Transverse colon (tissue), 4 donors: ENCODE measurements at regions not wholly inside any gene's neighbourhood (a gene's known extent, or its start where the extent isn't known, plus 50 kb on each side); places are given as distances from the start of the nearest gene placed in this dataset.

ENCODE experiments used
- DNase-seq: peaks from one replicate; pipeline ENCODE4 v3.0.0-alpha.2; 2019
- H3K27ac ChIP-seq, 4 donors: fragments of 200-600 bp; sonication (generic); 2 replicates each; pipeline ENCODE4 v1.5.1; 2016 to 2018; ENCODE audit warnings: inconsistent platforms in 4 of 4
- H3K27me3 ChIP-seq: fragments of 200-600 bp; sonication (generic); 2 replicates; pipeline ENCODE4 v1.5.1; 2017; ENCODE audit warnings: inconsistent platforms
- H3K36me3 ChIP-seq, 4 donors: fragments of 200-600 bp; sonication (generic); 2 replicates each; pipeline ENCODE4 v1.5.1; 2017 to 2019; ENCODE audit warnings: inconsistent platforms in 4 of 4
- H3K4me1 ChIP-seq, 4 donors: fragments of 200-600 bp; sonication (generic); 2 replicates each; pipeline ENCODE4 v1.5.1; 2017 to 2020; ENCODE audit warnings: inconsistent platforms in 4 of 4
- H3K4me3 ChIP-seq, 4 donors: fragments of 200-600 bp; sonication (generic); 1 replicate in 1 of 4; 2 replicates in 3 of 4; pipeline versions ENCODE4 v1.5.1 to v1.6.1; 2017 to 2019; ENCODE audit warnings: inconsistent platforms in 4 of 4
- H3K9me3 ChIP-seq, 2 donors: fragments of 200-600 bp; sonication (generic); 2 replicates each; pipeline ENCODE4 v1.5.1; 2017 to 2019; ENCODE audit warnings: inconsistent platforms in 2 of 2
- CTCF ChIP-seq, 5 experiments: fragments of 200-600 bp in 3 of 5; fragments of 450-650 bp in 2 of 5; sonication (generic) in 3 of 5; IDR thresholded peaks; 1 replicate in 2 of 5; 2 replicates in 3 of 5; pipeline ENCODE4 v1.5.1; 2016 to 2017; ENCODE audit warnings: antibody characterized with exemption in 5 of 5, inconsistent platforms in 3 of 5, mild to moderate bottlenecking in 2 of 5, moderate library complexity in 1 of 5
- EP300 ChIP-seq: sonication (generic); formaldehyde crosslinking; IDR thresholded peaks from one replicate; pipeline ENCODE4 v1.6.1; 2017; ENCODE audit warnings: antibody characterized with exemption, low read depth
- POLR2A ChIP-seq: fragments of 450-650 bp; IDR thresholded peaks from one replicate; pipeline ENCODE4 v1.6.1; 2016; ENCODE audit warnings: antibody characterized with exemption, mild to moderate bottlenecking, moderate library complexity
- POLR2AphosphoS5 ChIP-seq, 3 donors: sonication (generic); formaldehyde crosslinking; IDR thresholded peaks; one replicate each; pipeline ENCODE4 v1.6.1; 2016; ENCODE audit warnings: antibody characterized with exemption in 3 of 3
- WGBS, 2 donors: methylation state at CpG; one replicate each; pipeline ENCODE4 v1.1.5; 2018; ENCODE audit warnings: low coverage in 1 of 2; 5-methylcytosine and 5-hydroxymethylcytosine counted together
- in situ Hi-C, 4 donors: fragments of 200-750 bp; cut with MboI; loops; one replicate each; pipeline versions ENCODE4 v1.15.0 to v1.15.1; 2017; ENCODE audit warnings: low sequenced_read_pairs in 3 of 4, low pct_ligation_motif_present in 1 of 4, low pct_unique_long_range_greater_than_20kb in 1 of 4
- intact Hi-C: fragments of 100-400 bp; cut with DNase I; formaldehyde crosslinking; loops from one replicate; pipeline ENCODE4 v1.15.1; 2023; ENCODE audit warnings: low total_unique reads

GRCh38 chr2:198411936-198412335 is 607.5 kb downstream of the PLCL1 start:
- Histone ChIP-seq H3K9me3 (no peaks in the 10 kb centered on the region), H3K27ac (no peak overlapping the region), H3K27me3 (no peaks in the 10 kb centered on the region), H3K36me3 (no peaks in the 10 kb centered on the region), H3K4me1 (no peaks in the 10 kb centered on the region), H3K4me3 (no peak overlapping the region)
- intact Hi-C loops, result no loop called here
- DNase-seq, result no peak
- TF ChIP-seq EP300, result no peak
- TF ChIP-seq CTCF (IDR thresholded peaks at IDR 0.05), result no peak
- TF ChIP-seq POLR2AphosphoS5 (IDR thresholded peaks at IDR 0.05), result no peak
- TF ChIP-seq POLR2A, result no peak
- in situ Hi-C loops, result no loop called here
- 52 to 74% methylated on average over 2 of the region's 2 CpGs for WGBS, 2 donors

DNA sequence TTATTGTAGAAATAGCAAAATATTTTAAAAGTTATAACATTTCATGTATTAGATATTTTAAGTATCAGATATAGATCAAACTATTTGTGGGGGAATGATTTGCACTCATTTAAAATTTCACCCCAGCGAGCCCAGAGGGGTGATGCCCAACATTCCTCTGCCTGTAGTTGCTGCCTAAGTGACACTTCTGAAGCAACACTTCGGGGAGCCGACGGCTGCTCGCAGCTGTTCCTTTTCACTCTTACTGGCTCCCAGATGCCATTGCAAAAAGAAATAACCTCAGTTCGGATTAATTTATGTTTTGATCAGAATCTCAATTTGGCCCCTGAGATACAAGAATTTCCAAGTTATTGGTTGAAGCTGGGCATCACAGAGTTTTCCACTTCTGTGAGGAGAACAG is 603.8 kb downstream of the PLCL1 start:
- no peaks in the 10 kb centered on the region for H3K27me3 ChIP-seq
- 41 to 71% methylated on average over 3 to 6 of the region's 6 CpGs for WGBS, 2 donors
- H3K4me3 ChIP-seq, result no peak overlapping the region
- no peaks in the 10 kb centered on the region for H3K9me3 ChIP-seq
- H3K27ac ChIP-seq, result no peak overlapping the region
- no peak for DNase-seq
- no peaks in the 10 kb centered on the region for H3K4me1 ChIP-seq
- in situ Hi-C loops (no loop called here), intact Hi-C loops (no loop called here)
- TF ChIP-seq EP300, result no peak
- TF ChIP-seq POLR2AphosphoS5 (IDR thresholded peaks at IDR 0.05), result no peak
- no peak for TF ChIP-seq POLR2A
- no peak for TF ChIP-seq CTCF (IDR thresholded peaks at IDR 0.05)
- H3K36me3 ChIP-seq, result no peaks in the 10 kb centered on the region

DNA sequence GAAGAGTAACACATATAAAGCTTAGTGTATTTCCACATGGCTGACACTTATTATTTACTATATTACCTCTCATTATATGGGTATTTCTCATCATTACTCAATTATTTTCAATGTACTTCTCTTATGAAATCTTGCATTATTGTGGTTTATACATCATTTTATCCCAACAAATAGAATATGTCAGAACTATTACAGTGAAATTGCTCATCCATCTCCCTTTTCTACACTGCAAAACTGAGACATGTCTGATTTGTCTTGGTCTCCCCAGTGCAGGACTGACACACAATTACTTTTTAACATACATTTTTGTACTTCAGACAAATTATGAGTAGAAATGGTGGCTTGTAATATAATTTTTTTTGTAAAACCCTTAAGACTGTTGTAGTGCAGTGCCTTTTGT is 600.9 kb downstream of the PLCL1 start:
- H3K36me3 ChIP-seq, result no peaks in the 10 kb centered on the region
- no peak for TF ChIP-seq POLR2AphosphoS5 (IDR thresholded peaks at IDR 0.05)
- TF ChIP-seq POLR2A, result no peak
- TF ChIP-seq EP300, result no peak
- no peak for TF ChIP-seq CTCF (IDR thresholded peaks at IDR 0.05)
- DNase-seq, result no peak
- in situ Hi-C loops, result no loop called here
- H3K27ac ChIP-seq, result no peak overlapping the region
- H3K27me3 ChIP-seq, result no peaks in the 10 kb centered on the region
- no peak overlapping the region for H3K4me3 ChIP-seq
- intact Hi-C loops, result no loop called here
- no peaks in the 10 kb centered on the region for H3K9me3 ChIP-seq
- peaks cover 0 to 10% (median 2%) of the 10 kb centered on the region in 4 donors for H3K4me1 ChIP-seq

- 61 to 70% methylated on average over 1 of the region's 1 CpG for WGBS, 2 donors
- in situ Hi-C loops, result no loop called here
- Histone ChIP-seq H3K27me3 (no peaks in the 10 kb centered on the region), H3K4me1 (peaks cover 0 to 10% (median 2%) of the 10 kb centered on the region in 4 donors), H3K27ac (peak overlapping the region in 2 of 4 donors; percentile 22 to 37), H3K9me3 (no peaks in the 10 kb centered on the region), H3K36me3 (no peaks in the 10 kb centered on the region), H3K4me3 (no peak overlapping the region)
- no peak for TF ChIP-seq CTCF (IDR thresholded peaks at IDR 0.05)
- no peak for TF ChIP-seq POLR2AphosphoS5 (IDR thresholded peaks at IDR 0.05)
- no peak for TF ChIP-seq EP300
- TF ChIP-seq POLR2A, result no peak
- intact Hi-C loops, result no loop called here
- no peak for DNase-seq
Measured at GRCh38 chr2:198401644-198402043, 597.3 kb downstream of the PLCL1 start.
